GM12801 (cell line): ENCODE measurements at regions not wholly inside any gene's neighbourhood (a gene's known extent, or its start where the extent isn't known, plus 50 kb on each side); places are given as distances from the start of the nearest gene placed in this dataset.

ENCODE experiments used
- TF ChIP-seq, protein P1 (sequence below): IDR thresholded peaks from one replicate; pipeline ENCODE4 v1.5.1; 2011; ENCODE audit warnings: control low read depth; ENCODE audit not compliant: insufficient read length; ENCODE audit errors: extremely low read depth

- TF ChIP-seq, protein P1, sequence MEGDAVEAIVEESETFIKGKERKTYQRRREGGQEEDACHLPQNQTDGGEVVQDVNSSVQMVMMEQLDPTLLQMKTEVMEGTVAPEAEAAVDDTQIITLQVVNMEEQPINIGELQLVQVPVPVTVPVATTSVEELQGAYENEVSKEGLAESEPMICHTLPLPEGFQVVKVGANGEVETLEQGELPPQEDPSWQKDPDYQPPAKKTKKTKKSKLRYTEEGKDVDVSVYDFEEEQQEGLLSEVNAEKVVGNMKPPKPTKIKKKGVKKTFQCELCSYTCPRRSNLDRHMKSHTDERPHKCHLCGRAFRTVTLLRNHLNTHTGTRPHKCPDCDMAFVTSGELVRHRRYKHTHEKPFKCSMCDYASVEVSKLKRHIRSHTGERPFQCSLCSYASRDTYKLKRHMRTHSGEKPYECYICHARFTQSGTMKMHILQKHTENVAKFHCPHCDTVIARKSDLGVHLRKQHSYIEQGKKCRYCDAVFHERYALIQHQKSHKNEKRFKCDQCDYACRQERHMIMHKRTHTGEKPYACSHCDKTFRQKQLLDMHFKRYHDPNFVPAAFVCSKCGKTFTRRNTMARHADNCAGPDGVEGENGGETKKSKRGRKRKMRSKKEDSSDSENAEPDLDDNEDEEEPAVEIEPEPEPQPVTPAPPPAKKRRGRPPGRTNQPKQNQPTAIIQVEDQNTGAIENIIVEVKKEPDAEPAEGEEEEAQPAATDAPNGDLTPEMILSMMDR: no peak
These were observed 152.8 kb upstream of the NTM start for GRCh38 chr11:131217313-131218310.

GRCh38 chr11:131218542-131218941, 151.9 kb upstream of the NTM start:
- TF ChIP-seq, protein P1: no peak

- TF ChIP-seq, protein P1: no peak
These were observed 150.8 kb upstream of the NTM start for GRCh38 chr11:131219646-131220045.

- TF ChIP-seq, protein P1: no peak
These were observed 147.0 kb upstream of the NTM start for GRCh38 chr11:131223198-131223991.

GRCh38 chr11:131228378-131228777, 142.0 kb upstream of the NTM start:
- TF ChIP-seq, protein P1: no peak

GRCh38 chr11:131229221-131229620, 141.2 kb upstream of the NTM start:
- TF ChIP-seq, protein P1: no peak

- TF ChIP-seq, protein P1: no peak
These were observed 139.0 kb upstream of the NTM start for GRCh38 chr11:131231317-131231940.
